ENCODE measurements at regions not wholly inside any gene's neighbourhood (a gene's known extent, or its start where the extent isn't known, plus 50 kb on each side); places are given as distances from the start of the nearest gene placed in this dataset.

- peaks cover 0 to 10% of the 10 kb centered on the region in 2 experiments; a peak in 2 of 5 replicates for H3K27me3 ChIP-seq (ENCODE audit: control insufficient read depth in 1 of 2, insufficient read depth in 2 of 2, low read length in 2 of 2)
- H3K4me3 ChIP-seq (replicated peaks in 1 of 3; ENCODE audit: insufficient read depth in 1 of 3, low read depth in 2 of 3, low read length in 3 of 3) = no peak overlapping the region
- no peak overlapping the region for H3K27ac ChIP-seq (ENCODE audit: extremely low read length, insufficient read depth, low read length)
- ChIA-PET POLR2A (no interaction called here), CTCF (ENCODE audit: low intra/inter-chr PET ratio, low total read pairs) (no interaction called here)
- H2AFZ ChIP-seq (ENCODE audit: low read length) = no peak overlapping the region
- BruUV-seq (replicated peaks) = no TSS peak
- no peak overlapping the region for H3K9ac ChIP-seq (ENCODE audit: insufficient read depth, low read depth, low read length)
- no peaks in the 10 kb centered on the region for H3K9me3 ChIP-seq (ENCODE audit: low read length)
- no peaks in the 10 kb centered on the region for H3K36me3 ChIP-seq (replicated peaks in 1 of 2; ENCODE audit: control insufficient read depth in 1 of 2, insufficient read depth in 2 of 2, low read length in 2 of 2)
- intact Hi-C loops (cut with micrococcal nuclease; ENCODE audit: unreplicated experiment) = no loop called here
- no peaks in the 10 kb centered on the region for H3K4me1 ChIP-seq (ENCODE audit: insufficient read depth, low read length)
- FAIRE-seq = no peak
- ATAC-seq = no peak
- no peaks in the 10 kb centered on the region for H4K20me1 ChIP-seq (ENCODE audit: insufficient read depth, low read length)
- WGBS (ENCODE audit: low lambda C conversion rate) = 0% methylated on average over 3 of the region's 3 CpGs
- H3K79me2 ChIP-seq (ENCODE audit: insufficient read depth, low read length) = no peaks in the 10 kb centered on the region
- DNase-seq (ENCODE audit: low spot score) = no peak
- H3K4me2 ChIP-seq (ENCODE audit: low read depth, low read length) = no peak overlapping the region
- in situ Hi-C loops (cut with HindIII; ENCODE audit: extremely low pct_ligation_motif_present, low pct_unique_long_range_greater_than_20kb) = no loop called here
- TF ChIP-seq ZSCAN22 (CRISPR knock-in tag; IDR thresholded peaks at IDR 0.05) (no peak), ZNF33A (CRISPR knock-in tag; IDR thresholded peaks at IDR 0.05; ENCODE audit: borderline replicate concordance) (no peak), ONECUT2 (CRISPR knock-in tag; IDR thresholded peaks at IDR 0.05) (no peak), NCOA2 (CRISPR knock-in tag; IDR thresholded peaks at IDR 0.05) (no peak), SOX5 (CRISPR knock-in tag; IDR thresholded peaks at IDR 0.05; ENCODE audit: borderline replicate concordance) (no peak), ZNF142 (CRISPR knock-in tag; IDR thresholded peaks at IDR 0.05) (no peak), ARID2 (CRISPR knock-in tag; IDR thresholded peaks at IDR 0.05; ENCODE audit: borderline replicate concordance) (no peak), ZBTB20 (CRISPR knock-in tag; IDR thresholded peaks at IDR 0.05; ENCODE audit: borderline replicate concordance, low read depth) (no peak), PHF20 (CRISPR knock-in tag; IDR thresholded peaks at IDR 0.05) (no peak), EP300 (IDR thresholded peaks at IDR 0.05; ENCODE audit: low read depth in 2 of 2, low read length in 2 of 2) (no peak), EP300 (CRISPR knock-in tag; IDR thresholded peaks at IDR 0.05; ENCODE audit: borderline replicate concordance) (no peak), NFAT5 (CRISPR knock-in tag; IDR thresholded peaks at IDR 0.05) (no peak), ZNF20 (CRISPR knock-in tag; IDR thresholded peaks at IDR 0.05) (no peak), ELK4 (CRISPR knock-in tag; IDR thresholded peaks at IDR 0.05; ENCODE audit: borderline replicate concordance) (no peak)
Observed at GRCh38 chr5:171640480-171640879, 145.1 kb upstream of the SMIM23 start.

Measured in HepG2 (cell line).